ENCODE measurements at regions not wholly inside any gene's neighbourhood (a gene's known extent, or its start where the extent isn't known, plus 50 kb on each side); places are given as distances from the start of the nearest gene placed in this dataset.
"Not testable (repeated sequence)": the region's sequence is repeated elsewhere in the genome, so short reads cannot be mapped to it uniquely, and the experiment has no call there.

GRCh38 chr10:81297292-81297691, 577.7 kb upstream of the NRG3 start:
- DNase-seq, result no peak
- intact Hi-C loops (cut with micrococcal nuclease), result no loop called here
- ATAC-seq, result no peak

GRCh38 chr10:81303656-81304055, 571.3 kb upstream of the NRG3 start:
- intact Hi-C loops (cut with micrococcal nuclease), result no loop called here
- no peak for ATAC-seq
- DNase-seq, result no peak

GRCh38 chr10:81306971-81307782, 567.8 kb upstream of the NRG3 start:
- ATAC-seq (no peak), DNase-seq (no peak)
- intact Hi-C loops (cut with micrococcal nuclease), result no loop called here

- intact Hi-C loops (cut with micrococcal nuclease), result no loop called here
- ATAC-seq (no peak), DNase-seq (no peak)
Observed at GRCh38 chr10:81309041-81309552, 565.9 kb upstream of the NRG3 start.

- intact Hi-C loops (cut with micrococcal nuclease), result no loop called here
- DNase-seq (no peak), ATAC-seq (no peak)
Observed at GRCh38 chr10:81314471-81314870, 560.5 kb upstream of the NRG3 start.

GRCh38 chr10:81315026-81315425, 560.0 kb upstream of the NRG3 start:
- ATAC-seq (no peak), DNase-seq (no peak)
- intact Hi-C loops (cut with micrococcal nuclease), result no loop called here

GRCh38 chr10:81348003-81348402, 527.0 kb upstream of the NRG3 start:
- no peak for ATAC-seq
- intact Hi-C loops (cut with micrococcal nuclease), result no loop called here

GRCh38 chr10:81367132-81367531, 507.9 kb upstream of the NRG3 start:
- intact Hi-C loops (cut with micrococcal nuclease), result no loop called here
- ATAC-seq, result no peak
- DNase-seq, result no peak

More at GRCh38 chr10:81348003-81348402, 527.0 kb upstream of the NRG3 start:
- DNase-seq, result no peak

- no peak for ATAC-seq
- intact Hi-C loops (cut with micrococcal nuclease), result no loop called here
- no peak for DNase-seq
Observed at GRCh38 chr10:81386817-81387216, 488.2 kb upstream of the NRG3 start.

GRCh38 chr10:81403451-81403850, 471.5 kb upstream of the NRG3 start:
- DNase-seq (no peak), ATAC-seq (no peak)
- intact Hi-C loops (cut with micrococcal nuclease), result no loop called here

GRCh38 chr10:81405399-81405798, 469.6 kb upstream of the NRG3 start:
- no peak for ATAC-seq
- intact Hi-C loops (cut with micrococcal nuclease), result no loop called here
- DNase-seq, result no peak

- intact Hi-C loops (cut with micrococcal nuclease), result no loop called here
- DNase-seq, result no peak
- ATAC-seq, result no peak
Observed at GRCh38 chr10:81414038-81414437, 461.0 kb upstream of the NRG3 start.

GRCh38 chr10:81426722-81427121, 448.3 kb upstream of the NRG3 start:
- intact Hi-C loops (cut with micrococcal nuclease), result no loop called here
- ATAC-seq (no peak), DNase-seq (no peak)

GRCh38 chr10:81428456-81429134, 446.4 kb upstream of the NRG3 start:
- ATAC-seq, result no peak
- intact Hi-C loops (cut with micrococcal nuclease), result no loop called here
- DNase-seq, result no peak

GRCh38 chr10:81439445-81439844, 435.5 kb upstream of the NRG3 start:
- intact Hi-C loops (cut with micrococcal nuclease), result no loop called here
- ATAC-seq (no peak), DNase-seq (no peak)

GRCh38 chr10:81441624-81442023, 433.4 kb upstream of the NRG3 start:
- ATAC-seq; intact Hi-C loops (cut with micrococcal nuclease); DNase-seq: not testable (repeated sequence)

- DNase-seq (no peak), ATAC-seq (no peak)
- intact Hi-C loops (cut with micrococcal nuclease), result no loop called here
Observed at GRCh38 chr10:81444242-81444929, 430.6 kb upstream of the NRG3 start.

- DNase-seq (no peak), ATAC-seq (no peak)
- intact Hi-C loops (cut with micrococcal nuclease), result no loop called here
Observed at GRCh38 chr10:81450651-81451050, 424.3 kb upstream of the NRG3 start.

GRCh38 chr10:81472927-81473470, 402.0 kb upstream of the NRG3 start:
- ATAC-seq (no peak), DNase-seq (no peak)

GRCh38 chr10:81473755-81474154, 401.2 kb upstream of the NRG3 start:
- ATAC-seq (no peak), DNase-seq (no peak)
- intact Hi-C loops (cut with micrococcal nuclease), result no loop called here

More at GRCh38 chr10:81472927-81473470, 402.0 kb upstream of the NRG3 start:
- intact Hi-C loops (cut with micrococcal nuclease), result no loop called here
